Kidney epithelial cell (primary cell): ENCODE measurements at regions not wholly inside any gene's neighbourhood (a gene's known extent, or its start where the extent isn't known, plus 50 kb on each side); places are given as distances from the start of the nearest gene placed in this dataset.
"Not testable (repeated sequence)": the region's sequence is repeated elsewhere in the genome, so short reads cannot be mapped to it uniquely, and the experiment has no call there.

Source experiments
- DNase-seq: peaks from one replicate; pipeline ENCODE4 v3.0.0-alpha.2; 2010; ENCODE audit warnings: low read depth
- H3K27me3 ChIP-seq: 2 replicates; pipeline ENCODE4 v1.6.0; 2011; ENCODE audit warnings: low read length; ENCODE audit not compliant: control insufficient read depth, insufficient read depth
- H3K36me3 ChIP-seq: 2 replicates; pipeline ENCODE4 v1.5.1; 2011; ENCODE audit warnings: low read length; ENCODE audit not compliant: control insufficient read depth, insufficient read depth
- H3K4me3 ChIP-seq: 2 replicates; pipeline ENCODE4 v1.5.1; 2011; ENCODE audit warnings: low read depth, mild to moderate bottlenecking, control low read depth, low read length
- TF ChIP-seq, protein P1 (sequence below): IDR thresholded peaks from 2 replicates; pipeline ENCODE4 v1.5.1; 2011; ENCODE audit warnings: mild to moderate bottlenecking, moderate library complexity, low read length, control low read depth, inconsistent platforms; ENCODE audit not compliant: insufficient read depth, poor library complexity, severe bottlenecking

DNA sequence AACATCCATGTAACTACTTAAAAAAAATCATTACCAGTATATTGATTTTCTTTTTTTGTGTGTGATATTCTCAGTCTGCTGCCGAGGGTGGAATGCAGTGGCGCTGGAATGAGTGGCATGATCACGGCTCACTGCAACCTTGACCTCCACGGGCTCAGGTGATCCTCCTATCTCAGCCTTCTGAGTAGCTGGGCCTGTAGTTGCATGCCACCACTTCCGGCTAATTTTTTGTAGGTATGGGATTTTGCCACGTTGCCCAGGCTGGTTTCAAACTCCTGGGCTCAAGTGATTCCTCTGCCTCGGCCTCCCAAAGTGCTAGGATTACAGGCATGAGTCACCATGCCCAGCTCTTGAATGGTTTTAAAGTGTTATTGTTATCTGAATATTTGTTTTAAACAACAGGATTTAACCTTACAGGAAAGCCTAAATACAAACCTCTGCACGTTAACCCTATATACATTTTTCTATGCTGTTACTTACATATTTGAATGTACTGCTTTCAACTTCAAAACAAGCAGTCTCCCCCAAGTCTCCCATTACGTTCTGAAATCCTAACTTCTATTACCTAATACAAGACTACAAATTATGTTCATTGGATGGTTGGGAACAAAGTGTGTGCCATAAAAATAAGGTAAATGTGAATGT lies 61.7 kb downstream of the KPNA2 start:
- Histone ChIP-seq H3K27me3 (no peaks in the 10 kb centered on the region), H3K4me3 (no peak overlapping the region), H3K36me3 (no peaks in the 10 kb centered on the region)
- TF ChIP-seq, protein P1, sequence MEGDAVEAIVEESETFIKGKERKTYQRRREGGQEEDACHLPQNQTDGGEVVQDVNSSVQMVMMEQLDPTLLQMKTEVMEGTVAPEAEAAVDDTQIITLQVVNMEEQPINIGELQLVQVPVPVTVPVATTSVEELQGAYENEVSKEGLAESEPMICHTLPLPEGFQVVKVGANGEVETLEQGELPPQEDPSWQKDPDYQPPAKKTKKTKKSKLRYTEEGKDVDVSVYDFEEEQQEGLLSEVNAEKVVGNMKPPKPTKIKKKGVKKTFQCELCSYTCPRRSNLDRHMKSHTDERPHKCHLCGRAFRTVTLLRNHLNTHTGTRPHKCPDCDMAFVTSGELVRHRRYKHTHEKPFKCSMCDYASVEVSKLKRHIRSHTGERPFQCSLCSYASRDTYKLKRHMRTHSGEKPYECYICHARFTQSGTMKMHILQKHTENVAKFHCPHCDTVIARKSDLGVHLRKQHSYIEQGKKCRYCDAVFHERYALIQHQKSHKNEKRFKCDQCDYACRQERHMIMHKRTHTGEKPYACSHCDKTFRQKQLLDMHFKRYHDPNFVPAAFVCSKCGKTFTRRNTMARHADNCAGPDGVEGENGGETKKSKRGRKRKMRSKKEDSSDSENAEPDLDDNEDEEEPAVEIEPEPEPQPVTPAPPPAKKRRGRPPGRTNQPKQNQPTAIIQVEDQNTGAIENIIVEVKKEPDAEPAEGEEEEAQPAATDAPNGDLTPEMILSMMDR = no peak
- DNase-seq = no peak

DNA sequence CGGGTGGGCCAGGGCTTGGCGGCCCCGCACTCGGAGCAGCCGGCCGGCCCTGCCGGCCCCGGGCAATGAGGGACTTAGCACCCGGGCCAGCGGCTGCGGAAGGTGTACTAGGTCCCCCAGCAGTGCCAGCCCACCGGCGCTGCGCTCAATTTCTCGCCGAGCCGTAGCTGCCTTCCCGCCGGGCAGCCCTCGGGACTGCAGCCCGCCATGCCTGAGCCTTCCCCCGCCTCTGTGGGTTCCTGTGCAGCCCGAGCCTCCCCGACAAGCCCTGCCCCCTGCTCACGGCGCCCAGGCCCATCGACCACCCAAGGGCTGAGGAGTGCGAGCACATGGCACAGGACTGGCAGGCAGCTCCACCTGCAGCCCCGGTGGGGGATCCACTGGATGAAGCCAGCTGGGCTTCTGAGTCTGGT lies 63.8 kb downstream of the KPNA2 start:
- not testable (repeated sequence) for H3K36me3 ChIP-seq, DNase-seq

GRCh38 chr17:68100000-68100641 lies 64.6 kb downstream of the KPNA2 start:
- Histone ChIP-seq H3K27me3 (no peaks in the 10 kb centered on the region), H3K36me3 (no peaks in the 10 kb centered on the region), H3K4me3 (no peak overlapping the region)
- TF ChIP-seq, protein P1 = no peak
- DNase-seq = no peak

More for the DNA sequence above, 63.8 kb downstream of the KPNA2 start:
- not testable (repeated sequence) for H3K4me3 ChIP-seq, H3K27me3 ChIP-seq

DNA sequence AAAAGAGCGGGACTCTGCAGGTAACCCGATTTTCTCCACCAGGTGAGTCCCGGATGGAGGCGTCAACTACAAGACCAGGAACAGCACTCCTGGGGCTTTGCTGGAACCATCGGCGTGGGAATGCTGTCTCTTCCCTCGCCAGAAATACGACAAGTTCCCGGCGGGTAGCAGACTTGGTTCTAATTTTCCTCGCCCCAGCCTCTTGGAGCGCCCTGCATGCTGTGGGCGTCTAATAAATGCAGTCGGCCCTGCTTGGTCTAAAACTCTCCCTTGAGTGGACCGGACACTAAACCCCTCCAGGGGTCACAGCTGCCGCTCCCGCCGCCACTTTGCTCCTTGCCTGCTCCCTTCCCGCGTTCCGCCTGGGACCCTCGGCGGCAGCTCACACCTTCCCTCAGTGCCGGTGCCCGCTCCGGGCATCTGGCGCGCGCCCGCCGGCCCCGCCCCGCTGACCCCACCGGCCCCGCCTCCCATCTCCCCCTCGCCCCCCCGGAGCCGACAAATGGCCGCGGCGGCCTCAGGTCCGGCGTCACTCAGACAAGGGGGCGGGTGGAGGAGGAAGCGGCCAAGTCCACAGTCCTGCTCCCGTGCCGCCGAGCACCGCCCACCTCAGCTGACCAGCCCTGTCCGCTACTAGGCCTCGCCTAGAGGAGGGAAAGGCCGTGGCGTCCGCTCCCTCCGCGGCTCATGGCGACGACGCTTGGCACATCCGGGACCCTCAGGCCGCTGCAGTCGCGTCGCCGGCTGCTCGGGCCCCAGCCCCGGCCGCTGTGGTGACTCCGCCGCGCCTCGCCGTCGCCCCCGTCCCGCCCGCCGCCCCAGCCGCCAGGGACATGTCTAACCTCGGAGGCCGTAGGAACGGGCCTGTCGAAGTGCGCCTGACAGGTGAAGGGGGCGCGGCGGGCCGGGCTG lies 65.8 kb downstream of the KPNA2 start:
- peak; percentile 76 for DNase-seq
- Histone ChIP-seq H3K27me3 (no peaks in the 10 kb centered on the region), H3K4me3 (peak overlapping the region; percentile 88), H3K36me3 (no peaks in the 10 kb centered on the region)
- TF ChIP-seq, protein P1 = no peak

DNA sequence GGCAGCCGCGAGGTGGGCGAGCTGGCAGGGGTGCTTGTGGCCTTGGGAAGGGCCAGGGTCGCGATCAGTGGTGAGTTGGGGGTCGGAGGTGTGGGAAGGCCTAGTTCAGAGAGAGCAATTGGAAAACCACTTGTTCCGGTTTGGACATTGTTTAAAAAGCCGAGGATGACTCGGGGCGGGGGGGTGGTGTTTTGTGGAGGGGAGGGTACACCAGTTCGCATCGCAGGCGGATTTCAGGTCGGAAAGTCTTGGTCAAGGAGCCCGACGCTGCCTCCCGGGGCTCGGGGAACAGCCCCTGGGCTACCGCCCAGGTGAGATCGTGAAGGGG lies 66.4 kb downstream of the KPNA2 start:
- TF ChIP-seq, protein P1 = no peak
- peak overlapping the region; percentile 88 for H3K4me3 ChIP-seq
- H3K36me3 ChIP-seq = no peaks in the 10 kb centered on the region
- no peaks in the 10 kb centered on the region for H3K27me3 ChIP-seq
- no peak for DNase-seq

DNA sequence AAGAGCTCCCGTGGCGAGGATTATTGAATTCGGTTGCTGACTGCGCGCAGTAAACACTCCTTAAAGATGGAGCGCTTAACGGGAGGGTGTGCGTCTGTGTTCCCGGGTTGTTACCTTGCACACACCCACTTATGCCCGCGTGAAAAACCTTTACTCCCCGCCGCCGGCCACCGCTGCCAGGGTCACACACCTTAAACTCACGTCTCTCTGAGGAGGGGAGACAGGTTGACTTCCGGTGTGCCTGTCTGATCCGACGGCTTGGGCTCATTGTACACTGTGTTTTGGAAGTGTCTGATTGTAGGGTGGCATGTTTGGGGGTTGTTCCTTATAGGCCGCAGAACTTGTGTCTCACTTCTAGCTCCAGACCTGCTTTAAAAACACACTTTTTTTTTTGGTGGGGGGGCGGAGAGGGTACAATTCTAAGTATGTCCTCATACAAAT lies 66.8 kb downstream of the KPNA2 start:
- DNase-seq = no peak
- Histone ChIP-seq H3K4me3 (peak overlapping the region; percentile 88), H3K27me3 (no peaks in the 10 kb centered on the region), H3K36me3 (no peaks in the 10 kb centered on the region)
- TF ChIP-seq, protein P1 = no peak
